GM18858 (cell line): ENCODE measurements at regions not wholly inside any gene's neighbourhood (a gene's known extent, or its start where the extent isn't known, plus 50 kb on each side); places are given as distances from the start of the nearest gene placed in this dataset.

Experiments used
- ATAC-seq: cut with Tn5 transposase; IDR thresholded peaks from one replicate; pipeline ENCODE4 v1.9.1; 2021; ENCODE audit not compliant: unreplicated experiment

GRCh38 chr1:118363396-118363795 lies 178.4 kb upstream of the SPAG17 start:
- ATAC-seq, result no peak

GRCh38 chr1:118360817-118361216 lies 175.8 kb upstream of the SPAG17 start:
- no peak for ATAC-seq

DNA sequence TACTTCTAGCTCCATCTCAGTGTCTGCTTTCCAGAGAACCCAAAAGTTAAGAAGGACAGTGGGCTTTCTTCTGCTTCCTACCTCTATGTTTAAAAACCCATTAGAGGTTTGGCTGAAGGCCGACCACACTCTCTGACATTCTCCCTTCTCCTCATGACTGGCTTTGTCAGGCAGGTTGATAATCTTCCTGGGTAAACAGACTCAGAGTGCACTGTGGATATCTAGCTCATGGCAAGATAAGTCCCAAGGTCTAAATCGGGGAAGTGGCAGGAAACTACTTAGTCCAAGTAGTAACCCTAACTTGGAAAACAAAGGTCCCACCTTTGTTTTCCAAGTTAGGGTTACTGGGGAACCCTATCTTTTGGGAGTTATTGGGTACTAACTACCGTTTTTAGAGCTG lies 161.9 kb upstream of the SPAG17 start:
- no peak for ATAC-seq

DNA sequence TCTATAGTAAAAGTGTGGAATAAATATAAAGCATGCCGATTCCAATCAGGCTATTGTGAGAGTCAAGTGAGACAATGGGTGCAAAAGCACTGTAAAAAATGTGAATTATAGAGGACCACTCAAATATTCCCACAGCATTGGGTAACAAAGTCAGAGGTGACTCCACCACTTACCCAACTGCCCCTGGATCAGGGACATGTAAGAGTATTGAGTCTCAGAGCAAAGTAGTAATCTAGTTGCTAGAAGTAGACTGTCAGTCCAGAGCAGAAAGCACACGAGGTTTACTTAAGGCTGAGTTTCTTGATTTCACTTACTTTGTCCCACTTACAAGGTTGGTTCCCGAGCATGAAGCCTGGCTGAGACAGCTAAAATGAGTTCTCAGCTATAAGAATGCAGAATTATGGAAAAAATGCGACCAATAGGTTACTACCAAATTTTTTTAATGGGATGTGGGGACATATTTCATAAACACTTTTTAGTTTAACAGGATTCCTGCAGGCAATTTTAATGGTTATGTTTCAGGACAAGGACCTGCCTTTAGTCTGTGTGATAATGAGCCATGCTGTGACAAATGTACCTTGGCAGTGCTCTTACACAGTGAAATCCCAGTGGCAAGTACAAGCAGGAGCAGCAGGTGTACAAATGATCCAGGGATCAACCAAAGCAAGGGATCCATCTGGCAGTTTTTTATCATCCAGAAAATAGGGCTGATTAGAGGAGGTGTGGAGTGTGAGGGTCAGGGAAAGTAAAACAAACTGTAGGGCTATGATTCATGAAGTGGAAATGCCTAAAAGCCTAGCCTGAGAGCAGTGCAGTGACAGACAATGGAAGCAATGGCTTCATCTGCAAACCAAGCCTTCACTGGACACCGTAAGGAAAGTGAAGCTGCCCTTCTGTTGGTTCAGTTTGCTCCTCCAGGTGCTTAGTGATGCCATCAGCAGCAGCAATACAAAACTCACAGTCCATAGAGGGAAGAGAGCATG lies 156.2 kb upstream of the SPAG17 start:
- ATAC-seq, result no peak

DNA sequence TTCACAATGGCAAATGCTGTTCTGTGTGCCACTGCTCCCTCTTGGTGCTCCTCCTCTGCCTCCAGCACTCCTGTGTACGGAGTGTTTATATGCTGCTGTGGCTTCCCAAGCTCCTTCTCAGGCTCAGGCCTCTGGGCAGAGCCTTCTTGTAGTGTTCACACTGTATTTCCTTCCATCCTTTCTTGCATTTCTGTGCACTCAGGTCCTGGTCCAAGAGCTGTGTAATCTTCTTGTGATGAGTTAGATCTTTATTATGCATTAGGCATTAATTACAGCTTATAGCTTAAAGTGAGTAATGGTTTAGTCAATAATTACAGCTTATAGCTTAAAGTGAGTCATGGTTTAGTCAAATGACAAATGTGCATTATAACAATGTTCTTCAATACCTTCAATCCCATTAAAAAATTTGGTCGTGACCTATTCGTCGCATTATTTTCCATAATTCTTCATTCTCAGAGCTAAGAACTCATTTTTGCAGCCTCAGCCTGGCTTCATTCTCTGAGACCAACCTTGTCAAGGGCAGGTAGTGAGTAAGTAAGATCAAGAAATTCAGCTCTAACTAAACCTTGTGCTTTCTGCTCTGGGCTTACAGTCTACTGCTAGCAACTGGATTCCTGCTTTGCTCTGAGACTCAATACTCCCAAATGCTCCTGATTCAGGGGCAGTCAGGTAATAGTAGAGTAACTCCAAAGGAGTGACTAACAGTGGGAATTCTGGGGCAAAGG lies 154.5 kb upstream of the SPAG17 start:
- ATAC-seq, result no peak

DNA sequence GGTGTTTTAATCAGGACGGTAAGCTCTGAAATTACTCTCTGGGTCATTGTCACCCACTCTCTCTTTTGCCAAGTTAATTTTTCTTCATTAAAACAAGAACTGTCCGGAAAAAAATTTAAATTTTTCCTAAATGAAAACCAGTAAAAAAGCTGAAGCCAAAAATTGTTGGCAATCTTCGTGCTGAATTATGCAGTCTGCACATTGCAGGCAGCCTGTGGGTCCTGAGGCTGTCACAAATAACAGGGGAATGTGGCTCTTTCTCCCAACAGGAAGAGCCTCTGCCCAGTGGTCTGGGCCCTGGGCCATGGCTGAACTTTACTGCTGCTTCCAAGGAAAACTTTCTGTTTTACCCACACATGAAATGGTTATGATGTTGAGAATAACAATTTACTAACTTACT lies 153.9 kb upstream of the SPAG17 start:
- no peak for ATAC-seq

GRCh38 chr1:118337346-118337745 lies 152.3 kb upstream of the SPAG17 start:
- no peak for ATAC-seq

GRCh38 chr1:118335331-118335732 lies 150.3 kb upstream of the SPAG17 start:
- peak; percentile 98 for ATAC-seq

DNA sequence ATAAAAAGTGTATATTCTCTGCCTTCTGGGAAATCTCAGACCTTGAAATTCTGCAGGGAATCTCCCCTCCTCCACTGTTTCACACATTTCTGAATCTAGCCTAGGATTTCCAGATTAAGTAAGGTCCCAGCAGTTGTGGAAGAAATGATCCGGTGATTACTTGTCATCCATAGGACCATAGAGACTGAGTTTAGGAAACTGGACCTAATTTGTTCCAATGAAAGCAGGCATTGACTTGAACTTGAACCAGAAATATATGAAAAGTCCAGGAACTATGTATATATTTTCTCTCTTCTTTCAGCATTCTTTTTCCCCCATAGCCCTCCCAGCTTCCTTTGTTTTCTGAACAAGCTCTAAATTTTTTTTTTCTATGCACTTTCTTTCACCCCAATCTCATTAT lies 149.5 kb upstream of the SPAG17 start:
- ATAC-seq, result no peak

DNA sequence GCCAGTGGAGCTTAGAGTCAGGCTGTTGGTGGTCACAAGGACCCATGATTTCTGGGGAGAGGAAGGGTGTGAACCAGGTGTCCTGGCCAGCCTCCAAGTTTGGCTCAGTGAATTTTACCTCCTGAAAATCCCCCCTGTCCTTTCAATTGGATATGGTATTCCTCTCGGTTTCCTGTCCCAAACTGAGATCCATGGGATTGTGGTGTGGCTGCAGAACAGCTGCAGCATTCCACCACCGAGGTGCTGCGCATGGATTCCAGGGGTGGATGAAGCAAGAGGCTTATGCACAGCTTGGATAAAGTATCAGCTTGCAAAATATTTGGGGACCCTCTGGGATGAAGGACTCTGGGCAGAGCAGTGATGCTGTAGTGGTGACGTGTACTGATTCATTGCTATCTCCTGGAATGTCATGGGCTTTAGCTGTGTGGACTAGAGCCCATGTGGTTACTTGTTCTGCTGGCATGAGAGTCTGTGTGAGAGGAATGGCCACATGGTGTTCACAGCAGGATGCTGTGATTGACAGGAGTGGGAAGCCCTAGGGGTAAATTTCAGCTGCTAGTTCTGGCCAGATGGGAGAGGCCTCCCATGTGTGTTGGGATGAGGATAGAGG lies 148.7 kb upstream of the SPAG17 start:
- no peak for ATAC-seq

GRCh38 chr1:118326960-118327629 lies 142.1 kb upstream of the SPAG17 start:
- ATAC-seq, result no peak

GRCh38 chr1:118325550-118326225 lies 140.7 kb upstream of the SPAG17 start:
- no peak for ATAC-seq

GRCh38 chr1:118323246-118323645 lies 138.2 kb upstream of the SPAG17 start:
- ATAC-seq, result no peak

DNA sequence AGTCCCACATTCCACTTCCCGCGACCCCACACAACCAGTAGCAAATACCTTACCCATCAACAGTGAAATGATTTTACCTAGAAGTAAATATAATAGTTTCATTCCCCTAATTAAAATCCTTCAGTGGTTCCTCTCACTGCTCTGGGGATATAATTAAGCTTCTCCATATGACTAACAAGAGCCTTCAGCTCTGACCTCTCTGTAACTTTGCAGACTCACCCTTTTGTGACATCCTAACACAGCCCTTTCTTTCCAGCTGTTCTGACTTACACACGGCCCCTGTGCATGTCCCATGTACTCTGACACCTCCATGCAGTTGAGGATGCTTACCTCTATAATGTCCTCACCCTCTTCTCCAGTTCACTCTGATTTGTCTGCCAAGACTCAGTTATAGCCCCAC lies 137.3 kb upstream of the SPAG17 start:
- ATAC-seq, result no peak

GRCh38 chr1:118321840-118322239 lies 136.8 kb upstream of the SPAG17 start:
- ATAC-seq, result no peak

DNA sequence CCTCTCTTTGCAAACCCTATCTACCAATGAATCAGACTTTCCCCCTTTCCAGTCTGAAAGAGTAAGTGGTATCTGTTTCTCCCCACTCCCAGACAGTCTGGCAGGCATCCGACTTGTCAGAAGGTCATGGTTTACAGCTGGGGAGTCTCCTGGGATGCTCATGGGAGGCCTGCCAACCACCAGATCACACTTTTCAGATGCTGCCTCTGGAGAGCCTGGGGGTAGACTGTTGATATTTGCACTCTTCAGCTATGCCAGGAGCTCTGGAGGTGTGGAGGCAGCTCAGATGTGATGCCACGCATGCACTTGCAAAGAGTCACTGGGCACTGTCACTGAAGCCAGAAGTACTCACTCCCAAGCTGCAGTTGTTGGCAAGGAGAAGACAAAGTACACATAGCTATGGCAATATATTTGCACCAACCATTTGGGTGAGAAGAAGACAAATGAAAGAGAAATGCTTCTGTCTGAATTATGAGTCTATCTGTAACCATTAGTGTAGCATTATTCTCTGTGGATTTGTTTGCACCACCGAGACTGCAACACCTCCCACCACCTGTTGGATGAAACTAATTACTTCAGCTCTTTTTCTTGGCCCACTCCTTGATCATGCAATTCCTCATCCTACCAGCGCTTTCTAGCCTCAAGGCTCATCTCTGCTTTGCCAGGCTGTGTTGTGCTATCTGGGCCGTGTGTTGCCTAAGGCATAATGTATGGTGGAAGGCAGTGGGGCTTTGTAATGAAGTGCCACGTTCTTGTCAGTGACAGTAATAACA lies 133.0 kb upstream of the SPAG17 start:
- no peak for ATAC-seq

DNA sequence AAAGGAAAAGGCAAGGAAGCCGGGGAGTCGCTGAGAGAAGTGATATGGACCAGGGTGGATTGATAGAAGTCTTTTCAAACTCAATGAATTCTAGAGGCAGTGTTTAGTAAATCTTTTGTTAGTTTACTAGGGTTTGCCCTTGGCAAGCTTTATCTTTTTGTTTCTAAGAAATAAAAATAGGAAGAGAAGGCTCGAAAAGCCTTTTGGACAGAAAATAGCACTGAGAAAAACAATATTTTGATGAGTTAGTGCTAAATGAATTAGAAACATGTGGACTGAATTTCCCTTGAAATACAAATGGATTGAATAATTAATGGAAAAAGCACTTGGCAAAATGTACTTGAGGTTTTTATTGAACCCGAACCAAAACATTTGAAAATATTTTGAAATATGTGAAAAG lies 121.8 kb upstream of the SPAG17 start:
- no peak for ATAC-seq

GRCh38 chr1:118304722-118305359 lies 119.8 kb upstream of the SPAG17 start:
- no peak for ATAC-seq

GRCh38 chr1:118303534-118303933 lies 118.5 kb upstream of the SPAG17 start:
- no peak for ATAC-seq
